VCaP (cell line): ENCODE measurements at regions not wholly inside any gene's neighbourhood (a gene's known extent, or its start where the extent isn't known, plus 50 kb on each side); places are given as distances from the start of the nearest gene placed in this dataset.

ENCODE experiments used
- H3K27ac ChIP-seq: fragments of 450-650 bp; 2 replicates; pipeline ENCODE4 v1.5.1; 2017
- CTCF ChIP-seq: fragments of 450-650 bp; conservative IDR thresholded peaks from 2 replicates; pipeline ENCODE4 v1.5.1; 2017; ENCODE audit warnings: mild to moderate bottlenecking, moderate library complexity

GRCh38 chr18:71743634-71744033 is 800.5 kb downstream of the CBLN2 start:
- TF ChIP-seq CTCF: no peak
- H3K27ac ChIP-seq: no peak overlapping the region

GRCh38 chr18:71729611-71730010 is 814.5 kb downstream of the CBLN2 start:
- no peak for TF ChIP-seq CTCF
- H3K27ac ChIP-seq: no peak overlapping the region

GRCh38 chr18:71727909-71728308 is 816.2 kb downstream of the CBLN2 start:
- TF ChIP-seq CTCF: no peak
- H3K27ac ChIP-seq: no peak overlapping the region

- no peak for TF ChIP-seq CTCF
- no peak overlapping the region for H3K27ac ChIP-seq
Observed at GRCh38 chr18:71725256-71725655, 818.9 kb downstream of the CBLN2 start.

- no peak for TF ChIP-seq CTCF
- no peak overlapping the region for H3K27ac ChIP-seq
Observed at GRCh38 chr18:71707985-71708500, 836.1 kb downstream of the CBLN2 start.

- H3K27ac ChIP-seq: no peak overlapping the region
- TF ChIP-seq CTCF: no peak
Observed at GRCh38 chr18:71707400-71707799, 836.7 kb downstream of the CBLN2 start.

GRCh38 chr18:71689416-71690160 is 854.6 kb downstream of the CBLN2 start:
- H3K27ac ChIP-seq: no peak overlapping the region
- TF ChIP-seq CTCF: no peak
